HEK293 (cell line): ENCODE measurements at regions not wholly inside any gene's neighbourhood (a gene's known extent, or its start where the extent isn't known, plus 50 kb on each side); places are given as distances from the start of the nearest gene placed in this dataset.

Source experiments
- CTCF ChIA-PET: fragments of 350-600 bp; formaldehyde crosslinking; extraction: SDS; loops from one replicate; lab custom pipeline; 2021; ENCODE audit warnings: antibody characterized with exemption; lab: Yijun Ruan, JAX
- POLR2A ChIA-PET: fragments of 300-600 bp; formaldehyde crosslinking; extraction: SDS; loops from one replicate; lab custom pipeline; 2020; ENCODE audit warnings: antibody characterized with exemption, inconsistent platforms; lab: Yijun Ruan, JAX
- H3K27ac ChIP-seq: fragments of 200-500 bp; sonication (Bioruptor generic); 2 replicates; pipeline ENCODE4 v1.5.1; 2014; ENCODE audit warnings: low read depth, low read length, control low read depth, inconsistent platforms; ENCODE audit errors: extremely low read depth
- H3K36me3 ChIP-seq, 2 experiments: fragments of 200-500 bp in 1 of 2; sonication (Bioruptor generic) in 1 of 2; 1 replicate in 1 of 2; 2 replicates in 1 of 2; pipeline ENCODE4 v1.5.1; 2014 to 2017; ENCODE audit warnings: inconsistent platforms in 2 of 2, low read length in 2 of 2; ENCODE audit not compliant: control insufficient read depth in 2 of 2, insufficient read depth in 1 of 2
- H3K4me1 ChIP-seq: fragments of 200-500 bp; sonication (Bioruptor generic); 2 replicates; pipeline ENCODE4 v1.5.1; 2014; ENCODE audit warnings: mild to moderate bottlenecking, low read length, inconsistent platforms; ENCODE audit not compliant: control insufficient read depth, insufficient read depth
- H3K4me3 ChIP-seq: 2 replicates; pipeline ENCODE4 v1.5.1; 2011; ENCODE audit warnings: low read depth, mild to moderate bottlenecking, control low read depth, low read length, moderate library complexity
- H3K9me3 ChIP-seq: fragments of 200-500 bp; sonication (Bioruptor generic); 2 replicates; pipeline ENCODE4 v1.5.1; 2014; ENCODE audit warnings: low read depth, low read length, inconsistent platforms; ENCODE audit not compliant: control insufficient read depth, insufficient read depth
- CTCF ChIP-seq: fragments of 450-650 bp; formaldehyde crosslinking; IDR thresholded peaks from 2 replicates; pipeline ENCODE4 v1.5.1; 2016; ENCODE audit warnings: missing biosample characterization, missing genetic modification characterization
- GFI1B ChIP-seq: fragments of 450-650 bp; formaldehyde crosslinking; IDR thresholded peaks from 2 replicates; pipeline ENCODE4 v1.5.1; 2016; ENCODE audit warnings: missing biosample characterization, missing genetic modification characterization
- MZF1 ChIP-seq: fragments of 450-650 bp; formaldehyde crosslinking; IDR thresholded peaks from 2 replicates; pipeline ENCODE4 v1.5.1; 2017; ENCODE audit warnings: missing biosample characterization, missing genetic modification characterization, borderline replicate concordance
- YY1 ChIP-seq: fragments of 450-650 bp; formaldehyde crosslinking; IDR thresholded peaks from 2 replicates; pipeline ENCODE4 v1.5.1; 2018; ENCODE audit warnings: missing biosample characterization, missing genetic modification characterization
- ZFP41 ChIP-seq: fragments of 450-650 bp; formaldehyde crosslinking; IDR thresholded peaks from 2 replicates; pipeline ENCODE4 v1.5.1; 2016; ENCODE audit warnings: missing biosample characterization, missing genetic modification characterization, borderline replicate concordance
- ZNF341 ChIP-seq: fragments of 450-650 bp; formaldehyde crosslinking; IDR thresholded peaks from 2 replicates; pipeline ENCODE4; 2016; ENCODE audit warnings: low read depth, missing biosample characterization, missing genetic modification characterization
- ZNF48 ChIP-seq: fragments of 450-650 bp; formaldehyde crosslinking; IDR thresholded peaks from 2 replicates; pipeline ENCODE4 v1.5.1; 2016; ENCODE audit warnings: missing biosample characterization, missing genetic modification characterization
- ZNF518A ChIP-seq: fragments of 450-650 bp; formaldehyde crosslinking; conservative IDR thresholded peaks from 2 replicates; pipeline ENCODE4 v1.5.1; 2016; ENCODE audit warnings: low read depth, missing biosample characterization, missing genetic modification characterization
- ZNF530 ChIP-seq: fragments of 450-650 bp; formaldehyde crosslinking; IDR thresholded peaks from 2 replicates; pipeline ENCODE4 v1.5.1; 2016; ENCODE audit warnings: low read depth, missing biosample characterization, missing genetic modification characterization
- ZNF549 ChIP-seq: fragments of 450-650 bp; IDR thresholded peaks from 2 replicates; pipeline ENCODE4 v1.5.1; 2018; ENCODE audit warnings: missing biosample characterization, missing genetic modification characterization, mild to moderate bottlenecking, inconsistent platforms, moderate library complexity
- ZNF658 ChIP-seq: fragments of 450-650 bp; formaldehyde crosslinking; IDR thresholded peaks from 2 replicates; pipeline ENCODE4; 2016; ENCODE audit warnings: missing biosample characterization, missing genetic modification characterization
- ZSCAN16 ChIP-seq: fragments of 450-650 bp; formaldehyde crosslinking; IDR thresholded peaks from 2 replicates; pipeline ENCODE4 v1.5.1; 2016; ENCODE audit warnings: missing biosample characterization, missing genetic modification characterization
- TF ChIP-seq, protein P1 (sequence below): fragments of 450-650 bp; formaldehyde crosslinking; IDR thresholded peaks from 2 replicates; pipeline ENCODE4 v1.5.1; 2017; ENCODE audit warnings: missing biosample characterization, missing genetic modification characterization
- TF ChIP-seq, protein P2 (sequence below): fragments of 450-650 bp; formaldehyde crosslinking; IDR thresholded peaks from 2 replicates; pipeline ENCODE4 v1.5.1; 2016; ENCODE audit warnings: missing biosample characterization, missing genetic modification characterization

- Histone ChIP-seq H3K36me3 (no peaks in the 10 kb centered on the region), H3K9me3 (no peaks in the 10 kb centered on the region), H3K4me1 (peaks cover 12% of the 10 kb centered on the region), H3K4me3 (no peak overlapping the region), H3K27ac (no peak overlapping the region)
- ChIA-PET POLR2A (no interaction called here), CTCF (no interaction called here)
- TF ChIP-seq MZF1 (tag by site-specific recombination) (no peak), ZNF518A (tag by site-specific recombination) (no peak), ZNF549 (tag by site-specific recombination) (no peak), ZSCAN16 (tag by site-specific recombination) (no peak), ZNF530 (tag by site-specific recombination) (no peak), ZNF658 (tag by site-specific recombination) (no peak)
- TF ChIP-seq, protein P1, sequence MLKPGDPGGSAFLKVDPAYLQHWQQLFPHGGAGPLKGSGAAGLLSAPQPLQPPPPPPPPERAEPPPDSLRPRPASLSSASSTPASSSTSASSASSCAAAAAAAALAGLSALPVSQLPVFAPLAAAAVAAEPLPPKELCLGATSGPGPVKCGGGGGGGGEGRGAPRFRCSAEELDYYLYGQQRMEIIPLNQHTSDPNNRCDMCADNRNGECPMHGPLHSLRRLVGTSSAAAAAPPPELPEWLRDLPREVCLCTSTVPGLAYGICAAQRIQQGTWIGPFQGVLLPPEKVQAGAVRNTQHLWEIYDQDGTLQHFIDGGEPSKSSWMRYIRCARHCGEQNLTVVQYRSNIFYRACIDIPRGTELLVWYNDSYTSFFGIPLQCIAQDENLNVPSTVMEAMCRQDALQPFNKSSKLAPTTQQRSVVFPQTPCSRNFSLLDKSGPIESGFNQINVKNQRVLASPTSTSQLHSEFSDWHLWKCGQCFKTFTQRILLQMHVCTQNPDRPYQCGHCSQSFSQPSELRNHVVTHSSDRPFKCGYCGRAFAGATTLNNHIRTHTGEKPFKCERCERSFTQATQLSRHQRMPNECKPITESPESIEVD (tag by site-specific recombination), result no peak
Observed at GRCh38 chr14:58765418-58765831, 127.7 kb downstream of the DACT1 start.

GRCh38 chr14:58765843-58766242 lies 128.1 kb downstream of the DACT1 start:
- H3K36me3 ChIP-seq, result no peaks in the 10 kb centered on the region
- no peak overlapping the region for H3K27ac ChIP-seq
- no peak for TF ChIP-seq CTCF (tag by site-specific recombination)
- TF ChIP-seq, protein P2, sequence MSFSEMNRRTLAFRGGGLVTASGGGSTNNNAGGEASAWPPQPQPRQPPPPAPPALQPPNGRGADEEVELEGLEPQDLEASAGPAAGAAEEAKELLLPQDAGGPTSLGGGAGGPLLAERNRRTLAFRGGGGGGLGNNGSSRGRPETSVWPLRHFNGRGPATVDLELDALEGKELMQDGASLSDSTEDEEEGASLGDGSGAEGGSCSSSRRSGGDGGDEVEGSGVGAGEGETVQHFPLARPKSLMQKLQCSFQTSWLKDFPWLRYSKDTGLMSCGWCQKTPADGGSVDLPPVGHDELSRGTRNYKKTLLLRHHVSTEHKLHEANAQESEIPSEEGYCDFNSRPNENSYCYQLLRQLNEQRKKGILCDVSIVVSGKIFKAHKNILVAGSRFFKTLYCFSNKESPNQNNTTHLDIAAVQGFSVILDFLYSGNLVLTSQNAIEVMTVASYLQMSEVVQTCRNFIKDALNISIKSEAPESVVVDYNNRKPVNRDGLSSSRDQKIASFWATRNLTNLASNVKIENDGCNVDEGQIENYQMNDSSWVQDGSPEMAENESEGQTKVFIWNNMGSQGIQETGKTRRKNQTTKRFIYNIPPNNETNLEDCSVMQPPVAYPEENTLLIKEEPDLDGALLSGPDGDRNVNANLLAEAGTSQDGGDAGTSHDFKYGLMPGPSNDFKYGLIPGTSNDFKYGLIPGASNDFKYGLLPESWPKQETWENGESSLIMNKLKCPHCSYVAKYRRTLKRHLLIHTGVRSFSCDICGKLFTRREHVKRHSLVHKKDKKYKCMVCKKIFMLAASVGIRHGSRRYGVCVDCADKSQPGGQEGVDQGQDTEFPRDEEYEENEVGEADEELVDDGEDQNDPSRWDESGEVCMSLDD, result no peak
- no peak for TF ChIP-seq GFI1B (tag by site-specific recombination)
- no peak for TF ChIP-seq ZNF341 (tag by site-specific recombination)
- no peak for TF ChIP-seq ZFP41 (tag by site-specific recombination)
- TF ChIP-seq YY1 (tag by site-specific recombination), result no peak
- TF ChIP-seq ZNF48 (tag by site-specific recombination), result no peak
- peaks cover 14% of the 10 kb centered on the region for H3K4me1 ChIP-seq
- H3K4me3 ChIP-seq, result no peak overlapping the region
- ChIA-PET CTCF (interaction anchor here (0.7 kb wide), 1 partner anchor 124 kb away, joined by 6 read pairs; no protein-coding TSS in a partner anchor), POLR2A (no interaction called here)
- no peaks in the 10 kb centered on the region for H3K9me3 ChIP-seq
